OCI-LY1 (cell line): ENCODE measurements at regions not wholly inside any gene's neighbourhood (a gene's known extent, or its start where the extent isn't known, plus 50 kb on each side); places are given as distances from the start of the nearest gene placed in this dataset.

ENCODE experiments used
- CTCF ChIP-seq: fragments of 200-600 bp; sonication (generic), shearing (Covaris generic); IDR thresholded peaks from 2 replicates; pipeline ENCODE4 v1.5.1; 2017; ENCODE audit warnings: mild to moderate bottlenecking, antibody characterized with exemption, low read length, moderate library complexity, mixed read lengths
- EZH2 ChIP-seq: fragments of 200-600 bp; sonication (generic), shearing (Covaris generic); IDR thresholded peaks from 2 replicates; pipeline ENCODE4 v1.8.0; 2017; ENCODE audit warnings: borderline replicate concordance, mixed run types, mild to moderate bottlenecking, antibody characterized with exemption, low read length, moderate library complexity, mixed read lengths

GRCh38 chr5:154557548-154557947 is 79.5 kb upstream of the HAND1 start:
- TF ChIP-seq CTCF = no peak
- no peak for TF ChIP-seq EZH2
